ENCODE measurements at regions not wholly inside any gene's neighbourhood (a gene's known extent, or its start where the extent isn't known, plus 50 kb on each side); places are given as distances from the start of the nearest gene placed in this dataset.
"Not testable (repeated sequence)": the region's sequence is repeated elsewhere in the genome, so short reads cannot be mapped to it uniquely, and the experiment has no call there.

DNA sequence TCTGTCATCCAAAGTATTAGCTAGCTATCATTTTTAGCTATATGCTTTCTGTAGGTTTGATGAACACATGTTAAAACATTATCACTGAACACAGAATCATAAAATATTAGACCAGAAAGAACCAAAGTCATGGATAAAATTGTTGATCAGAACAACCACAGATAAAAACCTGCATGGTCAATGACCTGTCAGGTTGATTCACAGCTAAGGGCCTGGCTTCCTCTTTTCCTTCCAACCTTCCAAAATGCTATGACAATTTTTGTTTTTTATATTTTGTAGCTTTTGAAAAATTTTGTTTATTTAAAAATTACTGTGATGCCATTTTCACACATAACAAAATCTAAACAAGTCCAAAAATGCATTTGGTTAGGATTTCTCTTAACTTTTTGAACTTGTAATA lies 444.4 kb upstream of the CHRM2 start:
- H3K4me3 Mint-ChIP-seq (ENCODE audit: low read depth, unreplicated experiment), result no peak overlapping the region
- peaks cover 22% of the 10 kb centered on the region for H3K9me3 Mint-ChIP-seq (ENCODE audit: low read depth, unreplicated experiment)
- H3K4me1 Mint-ChIP-seq (ENCODE audit: low read depth, unreplicated experiment), result no peaks in the 10 kb centered on the region
- TF ChIP-seq, protein P1, sequence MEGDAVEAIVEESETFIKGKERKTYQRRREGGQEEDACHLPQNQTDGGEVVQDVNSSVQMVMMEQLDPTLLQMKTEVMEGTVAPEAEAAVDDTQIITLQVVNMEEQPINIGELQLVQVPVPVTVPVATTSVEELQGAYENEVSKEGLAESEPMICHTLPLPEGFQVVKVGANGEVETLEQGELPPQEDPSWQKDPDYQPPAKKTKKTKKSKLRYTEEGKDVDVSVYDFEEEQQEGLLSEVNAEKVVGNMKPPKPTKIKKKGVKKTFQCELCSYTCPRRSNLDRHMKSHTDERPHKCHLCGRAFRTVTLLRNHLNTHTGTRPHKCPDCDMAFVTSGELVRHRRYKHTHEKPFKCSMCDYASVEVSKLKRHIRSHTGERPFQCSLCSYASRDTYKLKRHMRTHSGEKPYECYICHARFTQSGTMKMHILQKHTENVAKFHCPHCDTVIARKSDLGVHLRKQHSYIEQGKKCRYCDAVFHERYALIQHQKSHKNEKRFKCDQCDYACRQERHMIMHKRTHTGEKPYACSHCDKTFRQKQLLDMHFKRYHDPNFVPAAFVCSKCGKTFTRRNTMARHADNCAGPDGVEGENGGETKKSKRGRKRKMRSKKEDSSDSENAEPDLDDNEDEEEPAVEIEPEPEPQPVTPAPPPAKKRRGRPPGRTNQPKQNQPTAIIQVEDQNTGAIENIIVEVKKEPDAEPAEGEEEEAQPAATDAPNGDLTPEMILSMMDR (IDR thresholded peaks at IDR 0.05; ENCODE audit: unreplicated experiment), result no peak
- intact Hi-C loops (cut with micrococcal nuclease; ENCODE audit: unreplicated experiment), result no loop called here
- CTCF ChIA-PET, result no interaction called here
- no peaks in the 10 kb centered on the region for H3K36me3 Mint-ChIP-seq (ENCODE audit: insufficient read depth, unreplicated experiment)
- no peaks in the 10 kb centered on the region for H3K27me3 Mint-ChIP-seq (ENCODE audit: unreplicated experiment)
- DNase-seq, result no peak
- no TSS peak for BruUV-seq (replicated peaks)
- no peak overlapping the region for H3K27ac Mint-ChIP-seq (ENCODE audit: unreplicated experiment)

DNA sequence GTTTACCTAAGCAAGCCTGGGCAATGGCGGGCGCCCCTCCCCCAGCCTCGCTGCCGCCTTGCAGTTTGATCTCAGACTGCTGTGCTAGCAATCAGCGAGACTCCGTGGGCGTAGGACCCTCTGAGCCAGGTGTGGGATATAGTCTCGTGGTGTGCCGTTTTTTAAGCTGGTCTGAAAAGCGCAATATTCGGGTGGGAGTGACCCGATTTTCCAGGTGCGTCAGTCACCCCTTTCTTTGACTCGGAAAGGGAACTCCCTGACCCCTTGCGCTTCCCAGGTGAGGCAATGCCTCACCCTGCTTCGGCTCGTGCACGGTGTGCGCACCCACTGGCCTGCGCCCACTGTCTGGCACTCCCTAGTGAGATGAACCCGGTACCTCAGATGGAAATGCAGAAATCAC lies 442.6 kb upstream of the MTPN start:
- H3K4me3 Mint-ChIP-seq (ENCODE audit: low read depth, unreplicated experiment); DNase-seq; BruUV-seq (replicated peaks); CTCF ChIA-PET; H3K4me1 Mint-ChIP-seq (ENCODE audit: low read depth, unreplicated experiment); H3K36me3 Mint-ChIP-seq (ENCODE audit: insufficient read depth, unreplicated experiment); intact Hi-C loops (cut with micrococcal nuclease; ENCODE audit: unreplicated experiment); H3K27ac Mint-ChIP-seq (ENCODE audit: unreplicated experiment); H3K27me3 Mint-ChIP-seq (ENCODE audit: unreplicated experiment): not testable (repeated sequence)
- peaks cover 17% of the 10 kb centered on the region for H3K9me3 Mint-ChIP-seq (ENCODE audit: low read depth, unreplicated experiment)

DNA sequence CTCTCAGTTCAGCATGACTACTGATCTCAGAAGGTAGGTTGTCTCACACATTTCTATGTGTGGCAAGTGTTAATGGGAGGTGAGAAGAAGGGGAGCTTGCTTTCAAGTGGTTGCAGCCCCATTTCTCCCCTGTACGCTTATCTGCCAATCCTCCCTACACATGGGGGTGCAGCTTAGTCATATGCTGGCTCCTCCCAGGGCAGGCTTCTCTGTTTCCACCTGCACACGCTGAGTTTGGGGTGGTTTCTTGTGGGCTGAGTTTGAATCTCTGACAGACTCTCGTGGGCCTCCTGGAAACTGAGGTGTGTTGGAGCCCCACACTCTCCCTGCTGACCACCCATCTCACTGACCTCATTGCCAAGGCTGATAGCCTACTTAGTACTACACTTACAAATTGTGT lies 435.8 kb upstream of the MTPN start:
- Mint-ChIP-seq H3K27me3 (ENCODE audit: unreplicated experiment) (peaks cover 8% of the 10 kb centered on the region), H3K36me3 (ENCODE audit: insufficient read depth, unreplicated experiment) (no peaks in the 10 kb centered on the region), H3K27ac (ENCODE audit: unreplicated experiment) (no peak overlapping the region), H3K4me1 (ENCODE audit: low read depth, unreplicated experiment) (no peaks in the 10 kb centered on the region), H3K4me3 (ENCODE audit: low read depth, unreplicated experiment) (no peak overlapping the region), H3K9me3 (ENCODE audit: low read depth, unreplicated experiment) (no peaks in the 10 kb centered on the region)
- CTCF ChIA-PET, result no interaction called here
- TF ChIP-seq, protein P1 (IDR thresholded peaks at IDR 0.05; ENCODE audit: unreplicated experiment), result no peak
- no peak for DNase-seq
- intact Hi-C loops (cut with micrococcal nuclease; ENCODE audit: unreplicated experiment), result no loop called here
- no TSS peak for BruUV-seq (replicated peaks)

DNA sequence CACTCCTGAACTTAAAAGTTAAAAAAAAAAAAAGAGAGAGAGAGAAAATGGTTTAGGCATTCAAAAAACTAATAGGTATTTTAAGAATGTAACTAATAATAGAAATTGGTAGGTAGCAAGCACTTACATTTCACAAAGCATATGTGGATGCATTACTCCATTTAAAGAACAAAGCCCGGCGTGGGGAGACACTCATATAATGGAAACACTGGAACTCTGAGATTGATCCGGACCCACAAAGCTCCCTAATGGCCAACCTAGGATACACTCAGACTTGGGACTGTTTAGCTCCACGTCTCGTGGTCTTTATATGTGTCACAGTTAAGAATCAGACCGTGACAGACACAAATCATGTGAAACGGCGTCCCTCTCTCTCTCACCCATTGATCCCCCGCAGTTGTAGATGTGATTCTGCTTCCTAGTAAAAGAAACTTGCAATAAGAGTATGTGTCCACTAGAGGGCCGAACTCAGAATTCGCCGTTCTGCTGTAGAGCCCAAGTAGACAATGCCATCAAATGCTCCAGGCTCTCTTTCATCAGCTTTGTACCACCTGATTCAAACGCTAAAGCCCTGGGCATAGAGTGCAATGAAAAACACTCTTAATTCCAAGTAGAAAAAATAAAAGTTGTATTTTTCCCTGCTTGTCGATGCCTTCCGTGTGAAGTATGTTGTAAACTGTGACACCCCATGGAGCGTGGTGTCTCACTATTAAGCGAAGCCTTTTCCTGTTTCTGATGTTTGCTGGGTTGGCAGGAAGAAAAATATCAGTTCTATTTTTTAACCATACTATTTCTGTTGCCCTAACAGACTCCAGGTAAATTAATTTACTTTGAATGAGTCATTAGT lies 429.0 kb upstream of the MTPN start:
- peak; percentile 46 for DNase-seq
- Mint-ChIP-seq H3K27me3 (ENCODE audit: unreplicated experiment) (peaks cover 8% of the 10 kb centered on the region), H3K4me3 (ENCODE audit: low read depth, unreplicated experiment) (peak overlapping the region; percentile 54), H3K9me3 (ENCODE audit: low read depth, unreplicated experiment) (no peaks in the 10 kb centered on the region), H3K27ac (ENCODE audit: unreplicated experiment) (no peak overlapping the region), H3K36me3 (ENCODE audit: insufficient read depth, unreplicated experiment) (no peaks in the 10 kb centered on the region), H3K4me1 (ENCODE audit: low read depth, unreplicated experiment) (peaks cover 13% of the 10 kb centered on the region)
- intact Hi-C loops (cut with micrococcal nuclease; ENCODE audit: unreplicated experiment), result loop anchor here (5.0 to 10.0 kb wide), 2 partner anchors 601 to 1046 kb away; no protein-coding TSS in a partner anchor
- CTCF ChIA-PET, result interaction anchor here (1.3 kb wide), 1 partner anchor 16 kb away, joined by 4 read pairs; no protein-coding TSS in a partner anchor
- TF ChIP-seq, protein P1 (IDR thresholded peaks at IDR 0.05; ENCODE audit: unreplicated experiment), result peak; percentile 66
- no TSS peak for BruUV-seq (replicated peaks)

DNA sequence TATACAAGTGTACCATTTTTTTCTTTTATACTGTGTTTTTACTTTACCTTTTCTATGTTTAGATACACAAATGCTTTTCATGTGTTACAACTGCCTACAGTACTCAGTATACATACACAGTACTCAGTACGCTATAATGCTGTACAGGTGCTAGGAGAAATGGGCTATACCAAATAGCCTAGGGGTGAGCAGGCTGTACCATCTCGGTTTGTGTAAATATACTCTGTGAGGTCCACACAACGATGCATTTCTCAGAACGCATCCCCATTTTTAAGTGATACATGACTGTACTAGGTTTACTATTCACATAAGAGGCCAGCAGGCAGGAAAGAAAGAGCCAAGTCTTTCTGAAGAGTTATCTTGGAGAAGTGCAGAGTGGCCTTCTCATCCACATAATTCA lies 426.4 kb upstream of the MTPN start:
- TF ChIP-seq, protein P1 (IDR thresholded peaks at IDR 0.05; ENCODE audit: unreplicated experiment), result no peak
- no peaks in the 10 kb centered on the region for H3K36me3 Mint-ChIP-seq (ENCODE audit: insufficient read depth, unreplicated experiment)
- H3K27me3 Mint-ChIP-seq (ENCODE audit: unreplicated experiment), result peaks cover 6% of the 10 kb centered on the region
- no peak for DNase-seq
- H3K4me3 Mint-ChIP-seq (ENCODE audit: low read depth, unreplicated experiment), result no peak overlapping the region
- no TSS peak for BruUV-seq (replicated peaks)
- CTCF ChIA-PET, result no interaction called here
- H3K27ac Mint-ChIP-seq (ENCODE audit: unreplicated experiment), result no peak overlapping the region
- intact Hi-C loops (cut with micrococcal nuclease; ENCODE audit: unreplicated experiment), result loop anchor here (10.0 kb wide), 1 partner anchor 599 kb away; no protein-coding TSS in a partner anchor
- H3K9me3 Mint-ChIP-seq (ENCODE audit: low read depth, unreplicated experiment), result no peaks in the 10 kb centered on the region
- H3K4me1 Mint-ChIP-seq (ENCODE audit: low read depth, unreplicated experiment), result peaks cover 13% of the 10 kb centered on the region
